Bronchial epithelial cell (primary cell): ENCODE measurements at regions not wholly inside any gene's neighbourhood (a gene's known extent, or its start where the extent isn't known, plus 50 kb on each side); places are given as distances from the start of the nearest gene placed in this dataset.

Experiments used
- DNase-seq: peaks from one replicate; pipeline ENCODE4 v3.0.0-alpha.2; 2010; ENCODE audit warnings: low read depth
- FAIRE-seq: peaks from 2 replicates; lab custom pipeline; 2011; peaks lifted over from hg19 to GRCh38; lab: Jason Lieb, UNC
- H3K27me3 ChIP-seq: 2 replicates; pipeline ENCODE4 v1.5.1; 2011; ENCODE audit warnings: low read length; ENCODE audit not compliant: control insufficient read depth, insufficient read depth
- H3K36me3 ChIP-seq: 2 replicates; pipeline ENCODE4 v1.5.1; 2011; ENCODE audit warnings: low read length; ENCODE audit not compliant: control insufficient read depth, insufficient read depth
- H3K4me3 ChIP-seq: 2 replicates; pipeline ENCODE4 v1.5.1; 2011; ENCODE audit warnings: mild to moderate bottlenecking, low read depth, low read length, control low read depth
- TF ChIP-seq, protein P1 (sequence below): IDR thresholded peaks from 2 replicates; pipeline ENCODE4 v1.5.1; 2011; ENCODE audit warnings: mild to moderate bottlenecking, moderate library complexity, low read length, control low read depth, inconsistent platforms; ENCODE audit not compliant: insufficient read depth, severe bottlenecking

DNA sequence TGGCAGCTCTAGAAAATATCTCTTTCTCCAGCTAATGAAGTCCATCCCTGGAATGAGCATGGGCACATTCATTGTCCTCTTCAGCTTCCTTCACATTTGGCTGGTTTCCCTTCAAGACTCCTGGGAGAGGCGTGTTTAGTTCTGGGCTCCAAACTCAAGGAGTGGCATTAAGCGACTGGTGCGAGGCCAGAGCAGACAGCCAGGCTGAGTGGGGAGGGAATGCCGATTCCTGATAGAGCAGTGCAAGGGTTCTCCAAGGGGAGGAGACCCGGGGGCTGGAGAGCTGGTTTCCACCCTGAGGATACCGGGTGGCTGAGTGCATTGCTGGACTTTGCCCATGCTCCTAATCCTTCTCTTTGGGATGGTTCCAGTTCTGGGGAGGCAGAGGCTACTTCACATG, 372.1 kb downstream of the RPS24 start:
- DNase-seq (no peak), FAIRE-seq (no peak)
- Histone ChIP-seq H3K27me3 (peaks cover 13% of the 10 kb centered on the region), H3K4me3 (no peak overlapping the region), H3K36me3 (no peaks in the 10 kb centered on the region)
- TF ChIP-seq, protein P1, sequence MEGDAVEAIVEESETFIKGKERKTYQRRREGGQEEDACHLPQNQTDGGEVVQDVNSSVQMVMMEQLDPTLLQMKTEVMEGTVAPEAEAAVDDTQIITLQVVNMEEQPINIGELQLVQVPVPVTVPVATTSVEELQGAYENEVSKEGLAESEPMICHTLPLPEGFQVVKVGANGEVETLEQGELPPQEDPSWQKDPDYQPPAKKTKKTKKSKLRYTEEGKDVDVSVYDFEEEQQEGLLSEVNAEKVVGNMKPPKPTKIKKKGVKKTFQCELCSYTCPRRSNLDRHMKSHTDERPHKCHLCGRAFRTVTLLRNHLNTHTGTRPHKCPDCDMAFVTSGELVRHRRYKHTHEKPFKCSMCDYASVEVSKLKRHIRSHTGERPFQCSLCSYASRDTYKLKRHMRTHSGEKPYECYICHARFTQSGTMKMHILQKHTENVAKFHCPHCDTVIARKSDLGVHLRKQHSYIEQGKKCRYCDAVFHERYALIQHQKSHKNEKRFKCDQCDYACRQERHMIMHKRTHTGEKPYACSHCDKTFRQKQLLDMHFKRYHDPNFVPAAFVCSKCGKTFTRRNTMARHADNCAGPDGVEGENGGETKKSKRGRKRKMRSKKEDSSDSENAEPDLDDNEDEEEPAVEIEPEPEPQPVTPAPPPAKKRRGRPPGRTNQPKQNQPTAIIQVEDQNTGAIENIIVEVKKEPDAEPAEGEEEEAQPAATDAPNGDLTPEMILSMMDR: no peak

GRCh38 chr10:78406648-78407008, 373.0 kb downstream of the RPS24 start:
- H3K36me3 ChIP-seq: no peaks in the 10 kb centered on the region
- H3K4me3 ChIP-seq: no peak overlapping the region
- DNase-seq (no peak), FAIRE-seq (no peak)
- TF ChIP-seq, protein P1: no peak
- peaks cover 13% of the 10 kb centered on the region for H3K27me3 ChIP-seq

DNA sequence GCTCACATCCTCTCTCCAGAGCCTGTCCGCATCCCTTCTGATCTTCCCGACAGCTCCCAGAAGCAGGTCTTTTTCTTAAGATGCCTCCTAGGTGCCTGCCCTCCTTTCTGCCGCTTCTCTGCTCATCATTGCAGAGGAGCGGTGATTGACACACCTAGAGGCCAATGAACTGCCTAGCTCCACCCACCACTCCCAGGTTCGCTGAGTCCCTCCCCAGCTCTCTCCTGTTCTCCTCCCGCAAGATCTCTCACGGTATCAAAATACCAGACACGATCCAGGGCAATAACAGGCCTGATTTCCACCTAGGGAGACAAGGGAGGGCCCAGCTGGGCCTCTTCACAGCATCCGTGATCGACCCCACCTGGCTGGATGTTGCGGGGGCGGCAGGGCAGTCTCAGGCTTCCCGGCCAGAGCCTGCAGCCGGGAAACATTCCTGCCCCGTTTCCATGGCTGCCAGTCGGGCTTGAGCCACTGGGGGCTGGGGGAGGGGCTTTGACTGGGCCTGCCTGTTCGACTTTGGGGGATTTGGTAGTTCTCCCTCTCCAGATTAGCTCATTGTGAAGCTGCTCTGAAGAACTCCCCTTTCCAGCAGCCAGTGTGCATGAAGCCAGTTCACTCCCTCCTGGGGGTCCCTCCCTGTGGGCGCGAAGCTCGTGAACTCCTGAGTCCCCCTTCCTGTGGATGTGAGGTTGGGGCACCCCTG, 373.5 kb downstream of the RPS24 start:
- Histone ChIP-seq H3K36me3 (no peaks in the 10 kb centered on the region), H3K27me3 (peaks cover 13% of the 10 kb centered on the region), H3K4me3 (peak overlapping the region; percentile 14)
- TF ChIP-seq, protein P1: no peak
- DNase-seq (peak; percentile 87), FAIRE-seq (no peak)

DNA sequence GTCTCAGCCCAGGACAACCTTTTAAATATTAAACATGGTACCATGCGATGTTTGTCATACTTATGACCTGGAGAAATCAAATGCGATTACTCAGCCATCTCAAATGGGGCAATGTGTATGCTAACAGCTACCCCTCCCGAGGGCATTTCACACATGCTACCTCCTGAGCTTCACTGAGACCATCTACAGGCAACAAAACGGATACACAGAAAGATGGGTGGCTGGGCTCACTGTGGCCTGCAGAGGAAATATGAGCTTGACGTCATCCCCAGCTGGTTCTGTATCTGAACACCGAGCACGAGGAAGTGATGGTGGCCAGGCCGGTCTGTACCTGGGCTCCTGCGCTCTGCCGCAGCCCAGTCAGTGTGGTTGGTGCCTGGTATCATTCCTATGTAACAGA, 374.3 kb downstream of the RPS24 start:
- FAIRE-seq (peak; percentile 18), DNase-seq (no peak)
- H3K36me3 ChIP-seq: no peaks in the 10 kb centered on the region

GRCh38 chr10:78408671-78409472, 375.2 kb downstream of the RPS24 start:
- no peak for DNase-seq
- TF ChIP-seq, protein P1: no peak
- no peak for FAIRE-seq
- Histone ChIP-seq H3K36me3 (no peaks in the 10 kb centered on the region), H3K4me3 (no peak overlapping the region), H3K27me3 (peaks cover 12% of the 10 kb centered on the region)

More for the DNA sequence above, 374.3 kb downstream of the RPS24 start:
- TF ChIP-seq, protein P1: no peak
- Histone ChIP-seq H3K27me3 (peaks cover 13% of the 10 kb centered on the region), H3K4me3 (no peak overlapping the region)
